ENCODE measurements at regions not wholly inside any gene's neighbourhood (a gene's known extent, or its start where the extent isn't known, plus 50 kb on each side); places are given as distances from the start of the nearest gene placed in this dataset.

DNA sequence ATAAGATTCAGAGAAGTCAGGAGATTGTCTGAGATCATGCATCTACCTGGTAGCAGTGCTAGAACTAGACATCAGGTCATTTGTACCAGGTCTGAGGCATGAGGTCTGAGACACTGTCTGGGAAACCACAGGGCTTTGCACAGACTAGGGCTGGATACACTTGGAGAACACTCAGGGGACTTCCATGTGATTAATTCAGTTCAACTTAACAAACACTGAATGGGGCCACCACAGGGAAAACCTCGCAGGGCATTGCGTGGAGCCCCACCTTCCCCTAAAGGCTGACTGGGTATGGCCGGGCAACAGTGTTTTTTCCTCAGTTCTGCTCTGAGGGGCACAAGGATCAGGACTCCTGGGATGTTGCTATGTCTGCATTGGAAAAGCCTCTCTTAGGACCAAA is 86.5 kb upstream of the WARS2 start:
- TF ChIP-seq, protein P1, sequence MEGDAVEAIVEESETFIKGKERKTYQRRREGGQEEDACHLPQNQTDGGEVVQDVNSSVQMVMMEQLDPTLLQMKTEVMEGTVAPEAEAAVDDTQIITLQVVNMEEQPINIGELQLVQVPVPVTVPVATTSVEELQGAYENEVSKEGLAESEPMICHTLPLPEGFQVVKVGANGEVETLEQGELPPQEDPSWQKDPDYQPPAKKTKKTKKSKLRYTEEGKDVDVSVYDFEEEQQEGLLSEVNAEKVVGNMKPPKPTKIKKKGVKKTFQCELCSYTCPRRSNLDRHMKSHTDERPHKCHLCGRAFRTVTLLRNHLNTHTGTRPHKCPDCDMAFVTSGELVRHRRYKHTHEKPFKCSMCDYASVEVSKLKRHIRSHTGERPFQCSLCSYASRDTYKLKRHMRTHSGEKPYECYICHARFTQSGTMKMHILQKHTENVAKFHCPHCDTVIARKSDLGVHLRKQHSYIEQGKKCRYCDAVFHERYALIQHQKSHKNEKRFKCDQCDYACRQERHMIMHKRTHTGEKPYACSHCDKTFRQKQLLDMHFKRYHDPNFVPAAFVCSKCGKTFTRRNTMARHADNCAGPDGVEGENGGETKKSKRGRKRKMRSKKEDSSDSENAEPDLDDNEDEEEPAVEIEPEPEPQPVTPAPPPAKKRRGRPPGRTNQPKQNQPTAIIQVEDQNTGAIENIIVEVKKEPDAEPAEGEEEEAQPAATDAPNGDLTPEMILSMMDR (IDR thresholded peaks at IDR 0.05; ENCODE audit: insufficient read depth, low read depth, low read length, missing control alignments) = no peak
- peak; percentile 26 for DNase-seq (ENCODE audit: low read depth)
- no peak overlapping the region for H3K4me3 ChIP-seq (ENCODE audit: low read depth, low read length)

DNA sequence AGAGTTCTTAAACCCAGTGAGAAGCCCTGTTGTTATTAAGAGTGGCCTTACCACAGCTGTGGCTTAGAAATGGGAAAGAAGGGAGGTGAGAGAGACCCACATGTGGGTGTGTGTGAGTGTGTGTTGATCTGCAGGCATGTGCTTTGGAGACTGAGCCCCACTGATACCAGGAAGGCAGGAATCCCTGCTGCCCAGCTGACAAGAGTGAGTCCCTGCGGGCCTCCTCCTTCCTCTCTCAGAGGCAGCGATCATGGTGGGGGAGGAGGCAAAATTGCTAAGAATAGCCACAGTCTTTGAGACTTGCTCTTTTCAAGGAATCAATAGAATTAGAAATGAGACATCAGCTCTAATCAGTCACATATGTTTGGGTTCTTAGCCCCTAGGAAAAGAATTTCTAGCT is 87.0 kb upstream of the WARS2 start:
- TF ChIP-seq, protein P1 (IDR thresholded peaks at IDR 0.05; ENCODE audit: insufficient read depth, low read depth, low read length, missing control alignments) = no peak
- H3K4me3 ChIP-seq (ENCODE audit: low read depth, low read length) = no peak overlapping the region
- no peak for DNase-seq (ENCODE audit: low read depth)

DNA sequence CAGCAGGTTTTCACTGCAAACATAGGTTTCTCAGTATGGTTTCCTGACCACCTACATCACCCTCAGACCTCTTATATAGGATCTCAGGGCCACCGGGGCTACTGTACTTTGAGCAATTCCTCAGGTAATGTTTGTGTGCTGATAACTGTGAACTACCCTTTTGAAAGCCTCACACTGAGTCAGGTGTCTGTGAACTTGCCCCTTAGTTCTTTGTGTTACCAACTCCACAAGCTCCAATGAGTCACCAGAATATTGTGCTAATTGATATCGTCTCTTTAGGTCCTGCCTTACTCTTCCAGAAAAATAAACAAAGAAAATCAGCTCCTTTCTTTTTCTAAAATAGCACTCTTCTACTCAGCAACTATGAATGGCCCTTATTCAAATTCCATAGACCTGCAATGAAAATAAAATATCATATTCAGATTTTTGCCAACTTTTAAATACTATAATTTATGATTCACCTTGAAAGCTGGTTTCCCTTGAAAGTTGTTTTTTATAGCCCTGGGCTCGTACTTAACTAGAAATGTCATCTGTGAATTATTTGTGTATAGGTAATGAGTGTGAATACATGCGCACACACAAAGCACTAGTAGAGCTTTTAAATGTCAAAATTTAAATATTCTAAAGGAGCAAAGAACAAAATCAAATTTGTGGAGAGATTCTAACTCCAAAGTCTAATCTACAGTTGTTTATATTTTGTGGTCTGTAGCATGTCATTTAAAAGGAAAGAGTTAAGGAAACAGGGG is 88.1 kb upstream of the WARS2 start:
- no peak overlapping the region for H3K4me3 ChIP-seq (ENCODE audit: low read depth, low read length)
- DNase-seq (ENCODE audit: low read depth) = no peak
- TF ChIP-seq, protein P1 (IDR thresholded peaks at IDR 0.05; ENCODE audit: insufficient read depth, low read depth, low read length, missing control alignments) = no peak

- no peak overlapping the region for H3K4me3 ChIP-seq (ENCODE audit: low read depth, low read length)
- TF ChIP-seq, protein P1 (IDR thresholded peaks at IDR 0.05; ENCODE audit: insufficient read depth, low read depth, low read length, missing control alignments) = no peak
- DNase-seq (ENCODE audit: low read depth) = no peak
Observed at GRCh38 chr1:119235120-119235519, 94.7 kb upstream of the WARS2 start.

GRCh38 chr1:119245881-119246280 is 105.4 kb upstream of the WARS2 start:
- H3K4me3 ChIP-seq (ENCODE audit: low read depth, low read length) = no peak overlapping the region
- DNase-seq (ENCODE audit: low read depth) = no peak
- TF ChIP-seq, protein P1 (IDR thresholded peaks at IDR 0.05; ENCODE audit: insufficient read depth, low read depth, low read length, missing control alignments) = no peak

DNA sequence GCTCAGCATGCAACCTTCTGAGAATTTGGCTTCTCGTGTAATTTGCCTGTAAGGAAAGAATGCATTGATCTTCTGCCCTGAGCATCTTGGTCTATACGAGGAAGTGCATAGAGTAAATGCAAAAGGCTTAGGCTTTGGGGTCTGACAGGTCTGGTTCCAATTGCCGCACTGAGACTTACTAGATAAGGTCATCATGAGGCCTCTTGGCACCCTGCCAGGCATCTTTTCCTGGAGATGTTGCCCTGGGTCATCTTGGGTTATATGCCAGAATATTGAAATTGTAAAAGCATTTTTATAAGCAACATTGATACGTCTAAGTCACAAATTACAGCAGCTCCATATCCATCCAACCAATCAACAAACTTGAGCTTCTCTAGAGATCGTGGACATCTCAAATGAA is 108.8 kb upstream of the WARS2 start:
- TF ChIP-seq, protein P1 (IDR thresholded peaks at IDR 0.05; ENCODE audit: insufficient read depth, low read depth, low read length, missing control alignments) = no peak
- no peak for DNase-seq (ENCODE audit: low read depth)
- H3K4me3 ChIP-seq (ENCODE audit: low read depth, low read length) = no peak overlapping the region

GRCh38 chr1:119250299-119250698 is 109.8 kb upstream of the WARS2 start:
- TF ChIP-seq, protein P1 (IDR thresholded peaks at IDR 0.05; ENCODE audit: insufficient read depth, low read depth, low read length, missing control alignments) = no peak
- H3K4me3 ChIP-seq (ENCODE audit: low read depth, low read length) = no peak overlapping the region
- DNase-seq (ENCODE audit: low read depth) = no peak

Measured in GM12865 (cell line).